ENCODE measurements at regions not wholly inside any gene's neighbourhood (a gene's known extent, or its start where the extent isn't known, plus 50 kb on each side); places are given as distances from the start of the nearest gene placed in this dataset.

DNA sequence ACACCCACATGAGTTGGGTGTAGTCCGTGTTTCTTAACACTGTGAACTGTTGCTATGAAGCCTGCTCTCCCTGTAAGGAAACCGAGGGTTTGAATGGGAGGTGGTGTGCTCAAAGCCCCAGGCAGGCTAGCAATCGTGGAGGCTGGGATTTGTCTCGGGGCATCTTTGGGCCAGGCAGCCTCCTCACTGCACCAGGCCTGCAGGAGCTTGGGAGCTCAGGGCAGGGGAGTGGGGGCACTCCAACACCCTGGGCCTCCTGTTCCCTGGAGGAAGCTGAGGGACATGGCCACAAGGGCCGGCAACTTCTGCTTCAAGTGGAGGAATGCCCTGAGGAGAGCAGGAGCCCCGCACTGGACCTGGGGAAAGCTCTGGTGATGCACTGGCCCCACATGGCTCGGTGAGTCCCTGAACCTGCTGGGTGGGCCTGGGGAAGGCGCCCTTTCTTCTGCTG lies 164.7 kb upstream of the B3GAT1 start:
- no peak for TF ChIP-seq XRCC5 (optimal IDR thresholded peaks at IDR 0.05; ENCODE audit: low read length)
- no peak for TF ChIP-seq MAX (IDR thresholded peaks at IDR 0.05)
- TF ChIP-seq MXD1 (CRISPR knock-in tag; IDR thresholded peaks at IDR 0.05) = no peak
- no peak for TF ChIP-seq GABPA (IDR thresholded peaks at IDR 0.05; ENCODE audit: low read depth, low read length)
- no peak for TF ChIP-seq GABPA (CRISPR knock-in tag; IDR thresholded peaks at IDR 0.05; ENCODE audit: low read depth)
- TF ChIP-seq, protein P1, sequence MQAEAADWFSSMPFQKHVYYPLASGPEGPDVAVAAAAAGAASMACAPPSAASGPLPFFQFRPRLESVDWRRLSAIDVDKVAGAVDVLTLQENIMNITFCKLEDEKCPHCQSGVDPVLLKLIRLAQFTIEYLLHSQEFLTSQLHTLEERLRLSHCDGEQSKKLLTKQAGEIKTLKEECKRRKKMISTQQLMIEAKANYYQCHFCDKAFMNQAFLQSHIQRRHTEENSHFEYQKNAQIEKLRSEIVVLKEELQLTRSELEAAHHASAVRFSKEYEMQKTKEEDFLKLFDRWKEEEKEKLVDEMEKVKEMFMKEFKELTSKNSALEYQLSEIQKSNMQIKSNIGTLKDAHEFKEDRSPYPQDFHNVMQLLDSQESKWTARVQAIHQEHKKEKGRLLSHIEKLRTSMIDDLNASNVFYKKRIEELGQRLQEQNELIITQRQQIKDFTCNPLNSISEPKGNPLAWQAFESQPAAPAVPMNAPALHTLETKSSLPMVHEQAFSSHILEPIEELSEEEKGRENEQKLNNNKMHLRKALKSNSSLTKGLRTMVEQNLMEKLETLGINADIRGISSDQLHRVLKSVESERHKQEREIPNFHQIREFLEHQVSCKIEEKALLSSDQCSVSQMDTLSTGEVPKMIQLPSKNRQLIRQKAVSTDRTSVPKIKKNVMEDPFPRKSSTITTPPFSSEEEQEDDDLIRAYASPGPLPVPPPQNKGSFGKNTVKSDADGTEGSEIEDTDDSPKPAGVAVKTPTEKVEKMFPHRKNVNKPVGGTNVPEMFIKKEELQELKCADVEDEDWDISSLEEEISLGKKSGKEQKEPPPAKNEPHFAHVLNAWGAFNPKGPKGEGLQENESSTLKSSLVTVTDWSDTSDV (CRISPR knock-in tag; IDR thresholded peaks at IDR 0.05) = no peak
- no peak for TF ChIP-seq CREB1 (IDR thresholded peaks at IDR 0.05)
- no peak for TF ChIP-seq CREB1 (CRISPR knock-in tag; IDR thresholded peaks at IDR 0.05)
